Panc1 (cell line): ENCODE measurements at regions not wholly inside any gene's neighbourhood (a gene's known extent, or its start where the extent isn't known, plus 50 kb on each side); places are given as distances from the start of the nearest gene placed in this dataset.

ENCODE experiments used
- ATAC-seq: fragments of 200-7000 bp; cut with Tn5 transposase; 2 replicates; pipeline ENCODE4 v1.9.1; 2020; ENCODE audit warnings: mild to moderate bottlenecking, moderate library complexity
- BruUV-seq: library from RNA; stranded (reverse); fragments of 400-500 nt; replicated peaks from 2 replicates; lab custom pipeline; 2021; lab: Mats Ljungman, UMichigan
- CTCF ChIA-PET: fragments of 300-600 bp; sonication (Branson Sonifier 250); formaldehyde crosslinking; loops from one replicate; lab custom pipeline; 2022; ENCODE audit warnings: antibody characterized with exemption; lab: Charles Lee
- POLR2A ChIA-PET: fragments of 300-600 bp; sonication (Branson Sonifier 250); formaldehyde crosslinking; loops from one replicate; lab custom pipeline; 2022; ENCODE audit warnings: antibody characterized with exemption; lab: Charles Lee
- DNase-seq: peaks from one replicate; pipeline ENCODE4 v3.0.0-alpha.2; 2010; ENCODE audit warnings: low read depth, low spot score
- H3K27ac ChIP-seq: 2 replicates; pipeline ENCODE4 v1.5.1; 2011; ENCODE audit warnings: mild to moderate bottlenecking, low read length, inconsistent platforms
- H3K27me3 ChIP-seq: fragments of 200-500 bp; sonication (Bioruptor generic); 2 replicates; pipeline ENCODE4 v1.6.0; 2014; ENCODE audit warnings: low read length, inconsistent platforms; ENCODE audit not compliant: control insufficient read depth, insufficient read depth
- H3K36me3 ChIP-seq: fragments of 200-500 bp; sonication (Bioruptor generic); 2 replicates; pipeline ENCODE4 v1.5.1; 2014; ENCODE audit warnings: inconsistent platforms, mild to moderate bottlenecking, low read length, moderate library complexity; ENCODE audit not compliant: control insufficient read depth, insufficient read depth
- H3K4me1 ChIP-seq: 2 replicates; pipeline ENCODE4 v1.5.1; 2011; ENCODE audit warnings: inconsistent platforms, mild to moderate bottlenecking, low read length, moderate library complexity; ENCODE audit not compliant: control insufficient read depth, insufficient read depth
- H3K4me3 ChIP-seq, 2 experiments: 2 replicates each; pipeline ENCODE4 v1.5.1; 2011 to 2012; ENCODE audit warnings: low read depth in 2 of 2, low read length in 2 of 2, mild to moderate bottlenecking in 2 of 2, inconsistent platforms in 1 of 2, moderate library complexity in 1 of 2
- H3K9me3 ChIP-seq: fragments of 200-500 bp; sonication (Bioruptor generic); 2 replicates; pipeline ENCODE4 v1.5.1; 2014; ENCODE audit warnings: low read depth, mild to moderate bottlenecking, inconsistent platforms, low read length, moderate library complexity; ENCODE audit not compliant: control insufficient read depth, insufficient read depth
- CTCF ChIP-seq: fragments of 450-650 bp; IDR thresholded peaks from 2 replicates; pipeline ENCODE4 v1.5.1; 2017; ENCODE audit warnings: mild to moderate bottlenecking
- POLR2AphosphoS5 ChIP-seq: IDR thresholded peaks from 2 replicates; pipeline ENCODE4 v1.6.1; 2012; ENCODE audit warnings: mild to moderate bottlenecking, low read depth, low read length, moderate library complexity
- REST ChIP-seq, 2 experiments: IDR thresholded peaks; 2 replicates each; pipeline ENCODE4 v1.6.1; 2011 to 2012; ENCODE audit warnings: low read depth in 2 of 2, control low read depth in 1 of 2, low read length in 1 of 2, mild to moderate bottlenecking in 1 of 2, moderate library complexity in 1 of 2; ENCODE audit not compliant: insufficient read depth in 1 of 2
- SIN3A ChIP-seq: IDR thresholded peaks from 2 replicates; pipeline ENCODE4 v1.6.1; 2012; ENCODE audit warnings: low read depth, mild to moderate bottlenecking, low read length, moderate library complexity, borderline replicate concordance; ENCODE audit not compliant: insufficient read depth
- TCF7L2 ChIP-seq: IDR thresholded peaks from 2 replicates; pipeline ENCODE4 v1.6.1; 2011; ENCODE audit warnings: mild to moderate bottlenecking, low read depth, low read length, inconsistent platforms
- in situ Hi-C: cut with HindIII; loops from 2 replicates; pipeline ENCODE4 v1.10.0; 2016; ENCODE audit warnings: low sequenced_read_pairs, low pct_unique_long_range_greater_than_20kb
- intact Hi-C: fragments of 100-400 bp; cut with micrococcal nuclease; formaldehyde crosslinking; loops from one replicate; pipeline ENCODE4 v1.10.0; 2022; ENCODE audit not compliant: unreplicated experiment

DNA sequence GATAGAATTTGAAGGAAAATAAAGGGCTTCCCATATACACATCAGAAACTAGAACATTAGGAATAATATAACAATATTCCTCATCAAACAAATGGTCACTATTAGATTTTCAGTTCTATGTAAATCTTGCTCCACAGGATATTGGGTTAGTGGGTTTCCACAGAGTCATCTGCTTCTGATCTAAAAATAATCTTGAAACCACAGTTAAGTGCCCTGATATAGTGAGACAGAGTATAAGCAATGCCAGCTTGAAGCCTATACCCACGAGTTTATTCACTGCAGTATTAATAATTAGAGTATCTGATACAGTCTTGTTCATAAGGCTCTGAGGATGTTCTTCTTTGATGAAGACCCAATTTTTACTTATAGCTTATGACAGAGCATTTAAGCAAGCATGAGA is 74.5 kb upstream of the ATF7IP start:
- DNase-seq (no peak), ATAC-seq (no peak)
- H3K9me3 ChIP-seq = no peaks in the 10 kb centered on the region
- H3K27ac ChIP-seq = no peak overlapping the region
- in situ Hi-C loops = no loop called here
- POLR2A ChIA-PET = no interaction called here
- intact Hi-C loops = no loop called here
- no peaks in the 10 kb centered on the region for H3K4me1 ChIP-seq
- CTCF ChIA-PET = no interaction called here
- H3K4me3 ChIP-seq = no peak overlapping the region
- BruUV-seq = no TSS peak
- TF ChIP-seq REST (IDR thresholded peaks at IDR 0.05; ENCODE audit: insufficient read depth in 1 of 2, low read depth in 2 of 2, low read length in 1 of 2) (no peak), POLR2AphosphoS5 (no peak), TCF7L2 (no peak), CTCF (no peak), SIN3A (no peak)
- H3K27me3 ChIP-seq = no peaks in the 10 kb centered on the region
- H3K36me3 ChIP-seq = no peaks in the 10 kb centered on the region

- ATAC-seq (no peak), DNase-seq (no peak)
- no peaks in the 10 kb centered on the region for H3K27me3 ChIP-seq
- CTCF ChIA-PET = no interaction called here
- no peaks in the 10 kb centered on the region for H3K9me3 ChIP-seq
- BruUV-seq = no TSS peak
- no peak overlapping the region for H3K4me3 ChIP-seq
- intact Hi-C loops (no loop called here), in situ Hi-C loops (no loop called here)
- POLR2A ChIA-PET = no interaction called here
- no peaks in the 10 kb centered on the region for H3K4me1 ChIP-seq
- no peak overlapping the region for H3K27ac ChIP-seq
- no peaks in the 10 kb centered on the region for H3K36me3 ChIP-seq
- TF ChIP-seq SIN3A (no peak), POLR2AphosphoS5 (no peak), REST (IDR thresholded peaks at IDR 0.05; ENCODE audit: insufficient read depth in 1 of 2, low read depth in 2 of 2, low read length in 1 of 2) (no peak), TCF7L2 (no peak), CTCF (no peak)
Measured at GRCh38 chr12:14303661-14304155, 61.8 kb upstream of the ATF7IP start.
